ENCODE measurements at regions not wholly inside any gene's neighbourhood (a gene's known extent, or its start where the extent isn't known, plus 50 kb on each side); places are given as distances from the start of the nearest gene placed in this dataset.

DNA sequence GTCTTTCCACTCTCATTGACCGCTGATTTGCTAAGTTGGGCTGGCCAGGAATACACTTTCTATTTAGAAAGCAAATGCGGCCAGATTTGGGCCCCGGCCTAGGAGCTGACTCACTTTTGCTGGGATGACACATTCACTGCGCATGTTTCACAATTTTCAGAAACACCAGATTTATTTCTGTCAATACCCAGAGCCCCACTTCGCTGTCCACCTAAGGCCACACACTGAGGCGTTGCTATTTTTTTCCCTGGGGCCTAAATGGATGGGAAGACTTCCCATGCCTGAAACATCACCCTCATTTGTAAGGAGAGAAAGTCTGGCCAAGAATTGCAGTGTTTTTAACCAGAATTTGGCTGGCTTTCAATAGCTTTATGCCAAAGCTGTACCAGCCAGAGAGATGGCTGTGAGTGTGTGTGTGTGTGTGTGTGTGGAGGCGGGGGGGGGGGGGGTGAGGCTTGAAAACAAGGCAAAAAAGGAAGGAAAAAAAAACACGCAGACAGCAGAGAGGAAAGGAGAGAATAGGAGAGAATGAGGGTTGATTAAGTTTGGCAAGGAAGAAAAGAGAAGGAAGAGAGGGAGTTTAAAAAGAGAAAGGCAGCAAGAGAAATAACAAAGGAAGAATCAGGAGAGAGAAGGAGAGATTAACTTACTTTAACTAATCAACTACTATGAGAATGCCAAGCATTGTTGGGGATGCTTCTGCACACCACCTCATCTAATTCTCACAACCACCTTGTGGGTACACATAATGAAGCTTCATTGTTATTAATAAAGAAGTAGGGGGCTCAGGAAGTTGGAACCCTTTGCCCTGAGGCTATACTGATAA, 261.4 kb upstream of the KLF4 start:
- Histone ChIP-seq H3K36me3 (ENCODE audit: control insufficient read depth in 5 of 5, insufficient read depth in 5 of 5, low read length in 5 of 5) (no peaks in the 10 kb centered on the region), H3K9me3 (ENCODE audit: control insufficient read depth in 5 of 5, low read length in 5 of 5) (no peaks in the 10 kb centered on the region), H3K4me3 (ENCODE audit: low read depth in 1 of 5, low read length in 5 of 5) (no peak overlapping the region), H3K27me3 (ENCODE audit: control insufficient read depth in 5 of 5, insufficient read depth in 4 of 5, low read length in 5 of 5) (no peaks in the 10 kb centered on the region), H3K4me1 (ENCODE audit: control insufficient read depth in 5 of 5, insufficient read depth in 5 of 5, low read length in 5 of 5) (peaks cover 9 to 55% (median 33%) of the 10 kb centered on the region in 5 donors), H3K9ac (ENCODE audit: low read length in 5 of 5) (peak overlapping the region in 2 of 5 donors; percentile 42 to 49), H3K27ac (ENCODE audit: low read depth, low read length) (peak overlapping the region; percentile 68)

DNA sequence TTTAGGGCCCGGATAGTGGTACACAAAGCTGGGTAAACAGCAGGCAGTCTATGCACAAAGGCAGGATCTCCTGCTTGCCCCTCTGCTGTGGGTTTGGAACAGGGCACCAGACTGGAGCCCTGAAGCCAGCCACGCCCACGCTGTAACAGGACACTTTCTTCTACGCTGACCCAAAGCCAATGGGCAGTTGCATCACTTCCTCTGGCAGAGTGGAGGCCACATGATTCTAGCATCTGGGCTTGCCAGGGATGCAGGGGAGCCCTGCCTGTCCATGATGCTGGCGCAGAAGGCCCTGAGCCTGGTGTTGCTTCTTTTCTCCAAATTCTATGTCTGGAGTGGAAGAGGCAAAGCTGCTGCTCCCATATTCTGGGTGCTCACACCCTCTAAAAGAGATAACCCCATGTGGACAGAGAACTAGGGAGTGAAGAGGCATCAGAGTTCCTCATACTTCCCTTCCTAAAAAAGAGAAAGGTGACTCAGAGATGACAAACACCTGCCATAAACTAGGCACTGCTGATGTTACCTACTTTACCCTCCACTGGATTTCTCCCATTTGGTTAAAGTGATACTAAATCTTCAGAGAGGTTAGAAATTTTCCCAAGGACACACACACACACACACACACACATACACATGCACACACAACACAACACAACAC, 260.3 kb upstream of the KLF4 start:
- Histone ChIP-seq H3K27me3 (ENCODE audit: control insufficient read depth in 5 of 5, insufficient read depth in 4 of 5, low read length in 5 of 5) (no peaks in the 10 kb centered on the region), H3K36me3 (ENCODE audit: control insufficient read depth in 5 of 5, insufficient read depth in 5 of 5, low read length in 5 of 5) (no peaks in the 10 kb centered on the region), H3K27ac (ENCODE audit: low read depth, low read length) (peak overlapping the region; percentile 68), H3K4me1 (ENCODE audit: control insufficient read depth in 5 of 5, insufficient read depth in 5 of 5, low read length in 5 of 5) (peaks cover 9 to 47% (median 31%) of the 10 kb centered on the region in 5 donors), H3K4me3 (ENCODE audit: low read depth in 1 of 5, low read length in 5 of 5) (peak overlapping the region in 1 of 5 donors; percentile 5), H3K9me3 (ENCODE audit: control insufficient read depth in 5 of 5, low read length in 5 of 5) (no peaks in the 10 kb centered on the region), H3K9ac (ENCODE audit: low read length in 5 of 5) (no peak overlapping the region)

DNA sequence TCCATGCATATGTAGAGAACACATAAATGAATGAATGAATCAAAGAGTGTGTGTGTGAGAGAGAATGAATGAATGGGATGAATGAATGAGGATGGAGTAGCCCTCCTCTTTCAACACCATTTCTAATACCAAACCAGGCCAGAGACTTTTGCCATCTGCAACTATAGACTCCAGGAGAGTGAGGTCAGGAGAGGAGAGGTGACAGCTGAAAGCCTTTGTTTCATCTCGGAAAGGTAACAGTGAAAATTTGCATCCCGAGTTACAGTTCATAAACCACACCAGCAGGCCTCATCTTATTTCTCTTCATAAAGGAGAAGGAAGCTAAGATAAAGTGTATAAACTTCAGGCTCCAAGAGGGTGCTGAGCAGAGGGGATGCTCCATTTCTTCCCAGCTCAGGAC, 255.3 kb upstream of the KLF4 start:
- Histone ChIP-seq H3K9me3 (ENCODE audit: control insufficient read depth in 5 of 5, low read length in 5 of 5) (no peaks in the 10 kb centered on the region), H3K27me3 (ENCODE audit: control insufficient read depth in 5 of 5, insufficient read depth in 4 of 5, low read length in 5 of 5) (no peaks in the 10 kb centered on the region), H3K9ac (ENCODE audit: low read length in 5 of 5) (no peak overlapping the region)

DNA sequence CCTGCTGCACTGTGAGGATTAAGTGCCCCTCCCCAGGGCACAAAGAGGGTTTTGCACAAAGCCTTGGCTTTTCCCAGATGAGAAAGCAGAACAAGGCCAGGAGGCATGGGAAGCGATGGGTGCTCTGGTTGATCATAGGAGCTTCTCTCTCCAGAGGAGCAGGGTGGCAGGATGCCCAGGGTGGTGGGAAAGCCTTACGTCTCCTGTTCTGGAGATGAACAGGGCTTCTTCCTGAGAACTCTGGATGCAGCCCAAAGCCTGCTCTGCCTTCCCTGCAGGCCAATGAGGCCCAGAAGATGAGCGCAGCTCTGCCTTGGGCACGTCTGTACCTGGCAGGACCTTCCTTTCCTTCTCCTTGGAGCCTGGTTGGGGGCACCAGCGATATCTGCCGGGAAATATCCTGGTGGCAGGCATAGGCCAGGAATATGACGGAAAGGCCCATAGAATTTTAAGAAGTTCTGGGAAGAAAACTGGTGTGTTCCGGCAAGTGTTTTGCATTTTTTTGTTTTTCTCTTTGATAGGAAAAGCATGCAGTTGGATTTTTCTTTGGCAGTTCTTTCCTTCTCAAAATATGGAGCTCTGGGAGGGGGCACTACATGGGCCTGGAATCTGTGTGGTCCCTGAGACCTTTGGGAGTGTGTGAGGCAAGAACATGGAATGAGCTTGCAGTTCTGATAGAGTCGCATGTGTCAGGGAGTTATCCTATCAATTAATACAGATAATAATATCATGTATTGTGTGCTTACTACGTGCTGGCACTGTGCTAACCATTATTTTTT, 253.2 kb upstream of the KLF4 start:
- Histone ChIP-seq H3K9ac (ENCODE audit: low read length in 5 of 5) (no peak overlapping the region), H3K27ac (ENCODE audit: low read depth, low read length) (no peak overlapping the region), H3K27me3 (ENCODE audit: control insufficient read depth in 5 of 5, insufficient read depth in 4 of 5, low read length in 5 of 5) (no peaks in the 10 kb centered on the region)

More for the DNA sequence above, 255.3 kb upstream of the KLF4 start:
- no peak overlapping the region for H3K27ac ChIP-seq (ENCODE audit: low read depth, low read length)
- H3K4me3 ChIP-seq (ENCODE audit: low read depth in 1 of 5, low read length in 5 of 5) = no peak overlapping the region
- peaks cover 6 to 35% (median 30%) of the 10 kb centered on the region in 5 donors for H3K4me1 ChIP-seq (ENCODE audit: control insufficient read depth in 5 of 5, insufficient read depth in 5 of 5, low read length in 5 of 5)
- H3K36me3 ChIP-seq (ENCODE audit: control insufficient read depth in 5 of 5, insufficient read depth in 5 of 5, low read length in 5 of 5) = no peaks in the 10 kb centered on the region

DNA sequence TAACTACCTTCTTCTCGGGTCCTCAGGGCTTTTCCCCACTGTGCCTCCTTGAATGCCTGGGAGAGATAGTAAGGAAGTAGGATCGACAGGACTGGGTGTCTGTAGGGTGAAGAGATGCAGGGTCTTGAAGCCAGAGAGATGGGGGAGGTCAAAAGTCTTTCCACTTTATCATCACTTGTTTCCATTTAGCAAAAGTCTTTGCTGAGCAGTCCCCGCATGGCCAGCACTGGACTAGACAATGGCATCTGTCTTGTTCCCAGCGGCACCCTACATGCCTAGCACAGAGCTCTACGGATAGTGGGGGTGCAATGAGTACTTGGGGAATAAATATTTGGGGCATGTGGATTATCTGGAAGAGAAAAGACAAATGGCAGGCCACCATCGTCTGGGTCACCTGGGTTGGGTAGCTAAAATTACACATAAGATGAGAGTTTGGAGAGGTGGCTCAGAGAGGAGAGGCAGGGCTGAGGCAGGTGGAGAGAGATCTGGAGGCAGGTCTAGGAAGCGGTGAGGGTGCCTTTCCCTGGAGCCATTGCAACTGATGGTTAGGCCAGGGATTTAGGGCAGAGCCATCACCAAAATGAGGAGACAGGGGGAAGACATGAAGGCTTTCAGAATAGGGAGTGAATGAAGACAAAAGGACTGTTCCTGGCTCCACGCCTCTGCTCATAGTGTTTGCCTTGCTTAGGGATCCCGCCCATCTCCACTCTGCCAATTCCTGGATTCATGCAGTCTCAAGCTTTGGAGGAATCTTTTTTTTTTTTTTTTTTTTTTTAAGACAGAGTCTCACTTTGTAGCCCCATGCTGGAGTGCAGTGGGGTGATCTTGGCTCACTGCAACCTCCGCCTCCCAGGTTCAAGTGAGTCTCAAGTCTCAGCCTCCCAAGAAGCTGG, 250.8 kb upstream of the KLF4 start:
- Histone ChIP-seq H3K4me1 (ENCODE audit: control insufficient read depth in 5 of 5, insufficient read depth in 5 of 5, low read length in 5 of 5) (peaks cover 4 to 50% (median 37%) of the 10 kb centered on the region in 5 donors), H3K27ac (ENCODE audit: low read depth, low read length) (no peak overlapping the region)

More for the DNA sequence above, 253.2 kb upstream of the KLF4 start:
- no peaks in the 10 kb centered on the region for H3K36me3 ChIP-seq (ENCODE audit: control insufficient read depth in 5 of 5, insufficient read depth in 5 of 5, low read length in 5 of 5)
- peaks cover 4 to 44% (median 32%) of the 10 kb centered on the region in 5 donors for H3K4me1 ChIP-seq (ENCODE audit: control insufficient read depth in 5 of 5, insufficient read depth in 5 of 5, low read length in 5 of 5)
- H3K9me3 ChIP-seq (ENCODE audit: control insufficient read depth in 5 of 5, low read length in 5 of 5) = no peaks in the 10 kb centered on the region
- no peak overlapping the region for H3K4me3 ChIP-seq (ENCODE audit: low read depth in 1 of 5, low read length in 5 of 5)

DNA sequence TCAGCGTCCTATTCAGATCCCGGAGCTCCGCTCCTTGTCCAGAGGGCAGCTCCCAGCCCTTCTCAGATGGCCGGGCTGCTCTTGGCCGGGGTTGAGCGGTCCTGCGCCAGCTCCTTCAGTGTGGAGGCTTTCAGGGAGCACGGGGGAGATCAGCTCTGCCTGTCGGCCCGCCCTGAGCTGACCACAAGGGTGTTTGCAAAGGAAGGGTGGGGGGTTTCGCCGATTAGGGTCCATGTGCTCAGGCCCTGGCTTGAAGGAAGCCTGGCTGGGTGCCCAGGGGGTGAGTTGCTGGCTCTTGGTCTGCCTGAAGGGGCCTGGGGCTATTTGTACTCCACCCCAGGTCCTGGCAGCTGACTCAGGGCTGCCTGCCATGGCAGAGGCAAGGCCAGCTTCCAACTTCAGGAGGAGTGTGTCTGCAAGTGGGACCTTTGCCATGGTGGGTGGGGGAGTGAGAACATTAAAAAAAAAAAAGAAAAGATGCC, 250.1 kb upstream of the KLF4 start:
- Histone ChIP-seq H3K9me3 (ENCODE audit: control insufficient read depth in 5 of 5, low read length in 5 of 5) (no peaks in the 10 kb centered on the region), H3K4me1 (ENCODE audit: control insufficient read depth in 5 of 5, insufficient read depth in 5 of 5, low read length in 5 of 5) (peaks cover 6 to 54% (median 42%) of the 10 kb centered on the region in 5 donors), H3K4me3 (ENCODE audit: low read depth in 1 of 5, low read length in 5 of 5) (no peak overlapping the region), H3K36me3 (ENCODE audit: control insufficient read depth in 5 of 5, insufficient read depth in 5 of 5, low read length in 5 of 5) (no peaks in the 10 kb centered on the region), H3K27ac (ENCODE audit: low read depth, low read length) (peak overlapping the region; percentile 23), H3K27me3 (ENCODE audit: control insufficient read depth in 5 of 5, insufficient read depth in 4 of 5, low read length in 5 of 5) (no peaks in the 10 kb centered on the region), H3K9ac (ENCODE audit: low read length in 5 of 5) (peak overlapping the region in 1 of 5 donors; percentile 35)

More for the DNA sequence above, 250.8 kb upstream of the KLF4 start:
- no peaks in the 10 kb centered on the region for H3K27me3 ChIP-seq (ENCODE audit: control insufficient read depth in 5 of 5, insufficient read depth in 4 of 5, low read length in 5 of 5)
- H3K9me3 ChIP-seq (ENCODE audit: control insufficient read depth in 5 of 5, low read length in 5 of 5) = no peaks in the 10 kb centered on the region
- H3K4me3 ChIP-seq (ENCODE audit: low read depth in 1 of 5, low read length in 5 of 5) = no peak overlapping the region
- H3K36me3 ChIP-seq (ENCODE audit: control insufficient read depth in 5 of 5, insufficient read depth in 5 of 5, low read length in 5 of 5) = no peaks in the 10 kb centered on the region
- no peak overlapping the region for H3K9ac ChIP-seq (ENCODE audit: low read length in 5 of 5)

DNA sequence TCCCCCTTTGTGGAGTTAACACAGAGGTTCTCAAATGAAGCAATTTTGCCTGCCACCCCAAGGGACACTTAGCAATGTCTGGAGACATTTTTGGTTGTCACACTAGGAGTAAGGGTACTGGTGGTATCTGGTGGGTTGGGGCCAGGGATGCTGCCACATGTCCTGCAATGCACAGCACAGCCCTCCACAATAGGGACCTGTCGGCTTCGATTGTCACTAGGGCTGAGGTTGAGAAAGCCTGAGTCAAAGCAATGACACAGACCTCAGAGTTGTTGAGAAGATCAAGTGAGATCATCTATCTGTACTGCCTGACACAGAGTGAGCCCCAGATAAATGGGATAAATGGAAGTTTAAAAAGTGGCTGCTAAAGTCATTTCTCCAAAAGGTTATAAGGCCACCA, 249.2 kb upstream of the KLF4 start:
- Histone ChIP-seq H3K9me3 (ENCODE audit: control insufficient read depth in 5 of 5, low read length in 5 of 5) (no peaks in the 10 kb centered on the region), H3K27ac (ENCODE audit: low read depth, low read length) (peak overlapping the region; percentile 72), H3K4me3 (ENCODE audit: low read depth in 1 of 5, low read length in 5 of 5) (no peak overlapping the region), H3K27me3 (ENCODE audit: control insufficient read depth in 5 of 5, insufficient read depth in 4 of 5, low read length in 5 of 5) (no peaks in the 10 kb centered on the region), H3K9ac (ENCODE audit: low read length in 5 of 5) (peak overlapping the region in 1 of 5 donors; percentile 21), H3K4me1 (ENCODE audit: control insufficient read depth in 5 of 5, insufficient read depth in 5 of 5, low read length in 5 of 5) (peaks cover 8 to 60% (median 47%) of the 10 kb centered on the region in 5 donors), H3K36me3 (ENCODE audit: control insufficient read depth in 5 of 5, insufficient read depth in 5 of 5, low read length in 5 of 5) (no peaks in the 10 kb centered on the region)

DNA sequence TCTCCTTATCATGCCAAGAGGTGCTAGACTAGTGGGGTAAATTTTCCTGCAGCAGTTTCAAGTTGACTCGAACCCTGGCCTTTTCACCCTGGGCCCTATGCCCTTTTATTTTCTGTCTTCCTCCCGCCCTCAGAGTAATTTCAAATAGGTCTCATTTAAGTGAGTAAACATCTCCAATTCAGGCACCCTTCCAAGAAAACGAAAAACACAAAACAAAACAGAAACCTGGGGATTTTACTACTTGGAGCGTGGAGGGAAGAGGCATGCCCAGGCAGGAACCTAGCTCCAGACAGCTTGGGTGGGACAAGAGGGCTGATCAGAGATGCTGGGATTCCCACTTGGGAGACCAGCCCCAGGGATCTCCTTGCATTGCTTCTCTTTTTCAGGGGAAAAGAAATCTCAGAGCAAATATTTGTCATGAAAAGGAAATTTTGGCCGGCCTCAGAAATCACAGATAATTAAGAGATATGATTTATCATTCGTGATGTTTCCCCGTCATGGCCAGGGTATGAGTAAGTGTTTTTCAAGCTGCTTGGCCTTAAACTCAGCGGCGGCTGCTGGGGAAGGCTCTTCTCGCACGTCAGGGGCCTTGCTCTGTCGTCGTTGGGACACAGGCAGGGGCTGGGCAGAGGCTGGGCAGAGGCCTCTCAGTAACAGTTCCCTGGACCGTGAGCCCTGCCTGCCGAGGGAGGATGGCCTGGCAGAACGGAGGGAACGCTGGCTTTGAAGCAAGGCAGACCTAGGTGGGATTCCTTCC, 248.6 kb upstream of the KLF4 start:
- Histone ChIP-seq H3K4me3 (ENCODE audit: low read depth in 1 of 5, low read length in 5 of 5) (peak overlapping the region in 1 of 5 donors; percentile 19), H3K27ac (ENCODE audit: low read depth, low read length) (peak overlapping the region; percentile 72), H3K36me3 (ENCODE audit: control insufficient read depth in 5 of 5, insufficient read depth in 5 of 5, low read length in 5 of 5) (no peaks in the 10 kb centered on the region), H3K4me1 (ENCODE audit: control insufficient read depth in 5 of 5, insufficient read depth in 5 of 5, low read length in 5 of 5) (peaks cover 8 to 66% (median 53%) of the 10 kb centered on the region in 5 donors), H3K9me3 (ENCODE audit: control insufficient read depth in 5 of 5, low read length in 5 of 5) (no peaks in the 10 kb centered on the region), H3K9ac (ENCODE audit: low read length in 5 of 5) (peak overlapping the region in 1 of 5 donors; percentile 21), H3K27me3 (ENCODE audit: control insufficient read depth in 5 of 5, insufficient read depth in 4 of 5, low read length in 5 of 5) (no peaks in the 10 kb centered on the region)

All from subcutaneous abdominal adipose tissue (tissue), 5 donors.